Osteocyte (in vitro differentiated cells): ENCODE measurements at regions not wholly inside any gene's neighbourhood (a gene's known extent, or its start where the extent isn't known, plus 50 kb on each side); places are given as distances from the start of the nearest gene placed in this dataset.

Experiments used
- DNase-seq: peaks from one replicate; pipeline ENCODE4 v3.0.0; 2021; ENCODE audit warnings: mixed read lengths; ENCODE audit not compliant: unreplicated experiment; ENCODE audit errors: extremely low spot score
- H3K27ac Mint-ChIP-seq: one replicate; pipeline ENCODE4 v1.8.0; 2021; ENCODE audit warnings: mild to moderate bottlenecking, mixed read lengths; ENCODE audit not compliant: unreplicated experiment
- H3K27me3 Mint-ChIP-seq: one replicate; pipeline ENCODE4 v1.8.0; 2021; ENCODE audit warnings: mixed read lengths; ENCODE audit not compliant: unreplicated experiment
- H3K36me3 Mint-ChIP-seq: one replicate; pipeline ENCODE4 v1.8.0; 2021; ENCODE audit warnings: mixed read lengths; ENCODE audit not compliant: unreplicated experiment
- H3K4me1 Mint-ChIP-seq: one replicate; pipeline ENCODE4 v1.8.0; 2021; ENCODE audit warnings: mixed read lengths; ENCODE audit not compliant: unreplicated experiment
- H3K4me3 Mint-ChIP-seq: one replicate; pipeline ENCODE4 v1.8.0; 2021; ENCODE audit warnings: mild to moderate bottlenecking, moderate library complexity, mixed read lengths; ENCODE audit not compliant: unreplicated experiment
- H3K9me3 Mint-ChIP-seq: one replicate; pipeline ENCODE4 v1.8.0; 2021; ENCODE audit warnings: mixed read lengths; ENCODE audit not compliant: unreplicated experiment
- TF ChIP-seq, protein P1 (sequence below): fragments of 200-600 bp; sonication (generic); IDR thresholded peaks from 2 replicates; pipeline ENCODE4 v1.5.0; 2021; ENCODE audit warnings: antibody characterized with exemption, mild to moderate bottlenecking, moderate library complexity

DNA sequence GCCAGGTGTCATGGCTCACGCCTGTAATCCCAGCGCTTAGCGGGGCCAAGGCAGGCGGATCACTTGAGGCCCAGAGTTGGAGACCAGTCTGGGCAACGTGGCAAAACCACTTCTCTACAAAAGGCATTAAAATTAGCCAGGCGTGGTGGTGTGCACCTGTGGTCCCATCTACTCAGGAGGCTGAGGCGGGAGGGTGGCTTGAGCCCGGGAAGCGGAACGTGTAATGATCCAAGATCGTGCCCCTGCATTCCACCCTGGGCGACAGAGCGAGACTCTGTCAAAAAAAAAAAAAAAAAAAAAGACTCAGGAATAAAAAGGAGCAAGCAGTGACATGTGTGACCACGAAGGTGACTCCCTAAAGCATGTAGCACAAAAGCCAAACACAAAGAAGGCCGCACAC, 50.1 kb upstream of the SALL3 start:
- no peak for DNase-seq
- Mint-ChIP-seq H3K27me3 (no peaks in the 10 kb centered on the region), H3K9me3 (peaks cover 10% of the 10 kb centered on the region), H3K36me3 (no peaks in the 10 kb centered on the region), H3K4me1 (no peaks in the 10 kb centered on the region), H3K27ac (no peak overlapping the region), H3K4me3 (no peak overlapping the region)
- TF ChIP-seq, protein P1, sequence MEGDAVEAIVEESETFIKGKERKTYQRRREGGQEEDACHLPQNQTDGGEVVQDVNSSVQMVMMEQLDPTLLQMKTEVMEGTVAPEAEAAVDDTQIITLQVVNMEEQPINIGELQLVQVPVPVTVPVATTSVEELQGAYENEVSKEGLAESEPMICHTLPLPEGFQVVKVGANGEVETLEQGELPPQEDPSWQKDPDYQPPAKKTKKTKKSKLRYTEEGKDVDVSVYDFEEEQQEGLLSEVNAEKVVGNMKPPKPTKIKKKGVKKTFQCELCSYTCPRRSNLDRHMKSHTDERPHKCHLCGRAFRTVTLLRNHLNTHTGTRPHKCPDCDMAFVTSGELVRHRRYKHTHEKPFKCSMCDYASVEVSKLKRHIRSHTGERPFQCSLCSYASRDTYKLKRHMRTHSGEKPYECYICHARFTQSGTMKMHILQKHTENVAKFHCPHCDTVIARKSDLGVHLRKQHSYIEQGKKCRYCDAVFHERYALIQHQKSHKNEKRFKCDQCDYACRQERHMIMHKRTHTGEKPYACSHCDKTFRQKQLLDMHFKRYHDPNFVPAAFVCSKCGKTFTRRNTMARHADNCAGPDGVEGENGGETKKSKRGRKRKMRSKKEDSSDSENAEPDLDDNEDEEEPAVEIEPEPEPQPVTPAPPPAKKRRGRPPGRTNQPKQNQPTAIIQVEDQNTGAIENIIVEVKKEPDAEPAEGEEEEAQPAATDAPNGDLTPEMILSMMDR = no peak
